Stimulated activated memory B cell treated with anti-CD40 and anti-IgM and Interleukin-4, amounts not matched to agents 10 μg/mL and 1 μg/mL and 100 μg/mL, for 72 hours (primary cell): ENCODE measurements at regions not wholly inside any gene's neighbourhood (a gene's known extent, or its start where the extent isn't known, plus 50 kb on each side); places are given as distances from the start of the nearest gene placed in this dataset.
"Not testable (repeated sequence)": the region's sequence is repeated elsewhere in the genome, so short reads cannot be mapped to it uniquely, and the experiment has no call there.

ENCODE experiments used
- ATAC-seq: fragments of 150-1000 bp; cut with Tn5 transposase; 2 replicates; pipeline ENCODE4 v1.10.0; 2021
- H3K27ac Mint-ChIP-seq: one replicate; pipeline ENCODE4 v1.8.0; 2022; ENCODE audit warnings: mild to moderate bottlenecking, mixed read lengths
- H3K27me3 Mint-ChIP-seq: one replicate; pipeline ENCODE4 v1.8.0; 2022; ENCODE audit warnings: mixed read lengths
- H3K36me3 Mint-ChIP-seq: one replicate; pipeline ENCODE4 v1.8.0; 2022; ENCODE audit warnings: mixed read lengths
- H3K4me1 Mint-ChIP-seq: one replicate; pipeline ENCODE4 v1.8.0; 2022; ENCODE audit warnings: mixed read lengths
- H3K4me3 Mint-ChIP-seq: one replicate; pipeline ENCODE4 v1.8.0; 2022; ENCODE audit warnings: mild to moderate bottlenecking, moderate library complexity, mixed read lengths
- H3K9me3 Mint-ChIP-seq: one replicate; pipeline ENCODE4 v1.8.0; 2022; ENCODE audit warnings: mixed read lengths

- H3K4me3 Mint-ChIP-seq = no peak overlapping the region
- H3K27ac Mint-ChIP-seq = no peak overlapping the region
- H3K9me3 Mint-ChIP-seq = no peaks in the 10 kb centered on the region
- H3K27me3 Mint-ChIP-seq = peaks cover 17% of the 10 kb centered on the region
- no peaks in the 10 kb centered on the region for H3K36me3 Mint-ChIP-seq
- H3K4me1 Mint-ChIP-seq = no peaks in the 10 kb centered on the region
- ATAC-seq = no peak
Observed at GRCh38 chr12:75795125-75795524, 236.5 kb downstream of the PHLDA1 start.

DNA sequence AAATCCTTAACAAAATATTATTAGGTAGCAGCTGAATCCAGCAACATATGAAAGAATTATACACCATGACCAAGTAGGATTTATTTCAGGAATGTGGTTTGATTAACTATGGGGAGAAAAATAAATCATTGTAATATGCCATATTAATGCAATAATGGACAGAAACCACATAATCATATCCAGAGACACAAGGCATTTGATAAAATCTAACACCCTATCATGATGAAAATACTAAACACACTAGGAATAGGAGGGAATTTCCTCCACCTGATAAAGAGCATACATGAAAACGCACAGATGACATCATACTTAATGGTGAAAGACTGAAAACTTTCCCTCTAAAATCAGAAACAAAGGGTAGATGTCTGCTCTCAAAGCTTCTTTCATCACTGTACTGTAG lies 238.9 kb downstream of the PHLDA1 start:
- no peaks in the 10 kb centered on the region for H3K9me3 Mint-ChIP-seq
- H3K27me3 Mint-ChIP-seq = peaks cover 26% of the 10 kb centered on the region
- no peak overlapping the region for H3K4me3 Mint-ChIP-seq
- ATAC-seq = no peak
- no peak overlapping the region for H3K27ac Mint-ChIP-seq
- H3K36me3 Mint-ChIP-seq = no peaks in the 10 kb centered on the region
- H3K4me1 Mint-ChIP-seq = no peaks in the 10 kb centered on the region

- no peak for ATAC-seq
- no peaks in the 10 kb centered on the region for H3K36me3 Mint-ChIP-seq
- no peak overlapping the region for H3K4me3 Mint-ChIP-seq
- H3K4me1 Mint-ChIP-seq = no peaks in the 10 kb centered on the region
- peaks cover 26% of the 10 kb centered on the region for H3K27me3 Mint-ChIP-seq
- H3K9me3 Mint-ChIP-seq = no peaks in the 10 kb centered on the region
- no peak overlapping the region for H3K27ac Mint-ChIP-seq
Observed at GRCh38 chr12:75790219-75790618, 241.4 kb downstream of the PHLDA1 start.

GRCh38 chr12:75787146-75787545 lies 244.4 kb downstream of the PHLDA1 start:
- H3K36me3 Mint-ChIP-seq, H3K9me3 Mint-ChIP-seq, H3K4me3 Mint-ChIP-seq, H3K4me1 Mint-ChIP-seq, ATAC-seq, H3K27ac Mint-ChIP-seq: not testable (repeated sequence)
- peaks cover 25% of the 10 kb centered on the region for H3K27me3 Mint-ChIP-seq

DNA sequence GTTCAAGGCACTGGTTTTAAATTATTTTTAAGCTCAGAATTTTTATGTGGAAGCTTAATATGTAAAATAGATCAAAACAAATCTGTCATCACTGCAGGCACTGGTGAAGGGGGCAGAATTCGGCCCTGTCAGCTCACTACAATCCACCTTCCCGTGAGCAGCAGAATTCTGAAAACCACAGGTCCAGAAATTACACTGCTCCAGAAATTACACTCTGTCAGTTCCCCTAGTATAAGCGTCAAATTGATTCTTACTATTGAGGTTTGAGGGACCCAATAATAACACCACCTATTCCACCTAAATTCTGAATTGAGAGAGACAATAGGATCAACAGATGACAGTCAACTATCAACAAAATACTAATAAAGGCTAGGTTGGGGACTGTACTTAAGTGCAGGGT lies 245.5 kb downstream of the PHLDA1 start:
- ATAC-seq = no peak
- H3K36me3 Mint-ChIP-seq = no peaks in the 10 kb centered on the region
- H3K4me1 Mint-ChIP-seq = no peaks in the 10 kb centered on the region
- H3K9me3 Mint-ChIP-seq = no peaks in the 10 kb centered on the region
- no peak overlapping the region for H3K27ac Mint-ChIP-seq
- peaks cover 22% of the 10 kb centered on the region for H3K27me3 Mint-ChIP-seq
- H3K4me3 Mint-ChIP-seq = no peak overlapping the region

DNA sequence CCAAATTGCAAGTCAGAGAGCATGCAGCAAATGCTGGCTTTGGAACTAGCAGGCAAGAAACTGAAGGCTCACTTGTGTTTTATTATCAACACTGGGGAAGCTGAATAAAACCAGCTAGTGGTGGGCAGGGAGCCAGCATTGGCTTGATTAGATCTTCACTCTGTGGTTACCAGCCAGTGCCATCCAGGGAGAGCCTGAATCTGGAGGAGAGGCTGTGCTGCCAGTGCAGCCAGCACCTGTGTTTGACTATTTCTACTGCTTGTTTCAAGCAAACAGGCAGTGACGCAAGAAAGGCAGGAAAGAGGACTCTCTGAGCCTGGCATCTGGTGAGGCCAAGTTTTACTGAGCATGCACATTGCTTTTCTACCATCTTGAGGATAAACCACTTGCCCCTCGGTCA lies 247.0 kb downstream of the PHLDA1 start:
- H3K4me3 Mint-ChIP-seq = no peak overlapping the region
- no peak overlapping the region for H3K27ac Mint-ChIP-seq
- no peak for ATAC-seq
- no peaks in the 10 kb centered on the region for H3K4me1 Mint-ChIP-seq
- peaks cover 11% of the 10 kb centered on the region for H3K27me3 Mint-ChIP-seq
- no peaks in the 10 kb centered on the region for H3K36me3 Mint-ChIP-seq
- H3K9me3 Mint-ChIP-seq = no peaks in the 10 kb centered on the region

GRCh38 chr12:75783093-75783877 lies 248.3 kb downstream of the PHLDA1 start:
- H3K27me3 Mint-ChIP-seq = peaks cover 8% of the 10 kb centered on the region
- no peak overlapping the region for H3K27ac Mint-ChIP-seq
- H3K9me3 Mint-ChIP-seq = no peaks in the 10 kb centered on the region
- H3K4me1 Mint-ChIP-seq = no peaks in the 10 kb centered on the region
- no peaks in the 10 kb centered on the region for H3K36me3 Mint-ChIP-seq
- no peak overlapping the region for H3K4me3 Mint-ChIP-seq
- no peak for ATAC-seq

DNA sequence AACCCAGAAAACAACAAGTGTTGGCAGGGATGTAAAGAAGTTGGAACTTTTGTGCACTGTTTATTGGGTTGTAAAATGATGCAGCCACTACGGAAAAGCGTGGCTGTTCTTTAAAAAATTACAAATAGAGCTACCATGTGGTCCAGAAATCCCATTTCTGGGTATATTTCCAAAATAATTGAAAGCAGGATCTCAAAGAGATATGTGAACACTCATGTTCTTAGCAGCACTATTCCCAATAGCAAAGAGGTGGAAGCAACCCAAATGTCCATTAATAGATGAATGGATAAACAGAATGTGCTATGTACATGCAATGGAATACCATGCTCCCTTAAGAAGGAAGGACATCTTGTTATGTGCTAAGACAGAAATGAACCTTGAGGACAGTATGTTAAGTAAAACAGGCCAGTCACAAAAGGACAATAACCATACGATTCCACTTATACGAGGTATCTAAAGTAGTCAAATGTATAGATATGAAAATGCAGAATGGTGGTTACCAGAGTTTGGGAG lies 249.5 kb downstream of the PHLDA1 start:
- H3K9me3 Mint-ChIP-seq = no peaks in the 10 kb centered on the region
- no peak overlapping the region for H3K4me3 Mint-ChIP-seq
- no peak overlapping the region for H3K27ac Mint-ChIP-seq
- H3K27me3 Mint-ChIP-seq = peaks cover 8% of the 10 kb centered on the region
- H3K36me3 Mint-ChIP-seq = no peaks in the 10 kb centered on the region
- no peak for ATAC-seq
- H3K4me1 Mint-ChIP-seq = no peaks in the 10 kb centered on the region

DNA sequence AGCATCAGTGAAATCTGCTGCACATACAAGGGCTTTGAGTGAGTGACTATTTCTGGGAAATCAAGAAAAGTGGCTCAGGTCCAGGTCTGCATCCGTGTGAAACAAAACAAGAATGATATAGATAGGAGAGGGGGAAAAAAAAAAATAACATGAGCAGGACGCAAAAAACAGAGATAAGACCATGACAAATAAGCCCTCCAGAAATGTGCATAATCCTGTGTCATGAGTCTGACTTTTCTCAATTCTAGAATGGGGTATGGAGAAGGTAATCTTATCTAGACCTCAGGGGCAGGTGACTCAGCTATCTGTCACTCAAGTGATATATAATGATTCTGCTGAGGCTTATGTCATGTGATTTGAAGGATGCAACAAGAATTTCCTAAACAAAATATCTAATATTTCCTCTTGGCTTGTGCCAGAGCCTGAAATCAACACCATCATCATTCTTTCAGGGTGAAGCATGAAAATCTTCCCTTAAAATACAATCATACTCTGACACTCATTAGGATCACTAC lies 250.0 kb downstream of the PHLDA1 start:
- no peaks in the 10 kb centered on the region for H3K36me3 Mint-ChIP-seq
- H3K27ac Mint-ChIP-seq = no peak overlapping the region
- ATAC-seq = no peak
- no peaks in the 10 kb centered on the region for H3K9me3 Mint-ChIP-seq
- H3K4me3 Mint-ChIP-seq = no peak overlapping the region
- no peaks in the 10 kb centered on the region for H3K4me1 Mint-ChIP-seq
- peaks cover 8% of the 10 kb centered on the region for H3K27me3 Mint-ChIP-seq

GRCh38 chr12:75779891-75780496 lies 251.6 kb downstream of the PHLDA1 start:
- no peak overlapping the region for H3K4me3 Mint-ChIP-seq

DNA sequence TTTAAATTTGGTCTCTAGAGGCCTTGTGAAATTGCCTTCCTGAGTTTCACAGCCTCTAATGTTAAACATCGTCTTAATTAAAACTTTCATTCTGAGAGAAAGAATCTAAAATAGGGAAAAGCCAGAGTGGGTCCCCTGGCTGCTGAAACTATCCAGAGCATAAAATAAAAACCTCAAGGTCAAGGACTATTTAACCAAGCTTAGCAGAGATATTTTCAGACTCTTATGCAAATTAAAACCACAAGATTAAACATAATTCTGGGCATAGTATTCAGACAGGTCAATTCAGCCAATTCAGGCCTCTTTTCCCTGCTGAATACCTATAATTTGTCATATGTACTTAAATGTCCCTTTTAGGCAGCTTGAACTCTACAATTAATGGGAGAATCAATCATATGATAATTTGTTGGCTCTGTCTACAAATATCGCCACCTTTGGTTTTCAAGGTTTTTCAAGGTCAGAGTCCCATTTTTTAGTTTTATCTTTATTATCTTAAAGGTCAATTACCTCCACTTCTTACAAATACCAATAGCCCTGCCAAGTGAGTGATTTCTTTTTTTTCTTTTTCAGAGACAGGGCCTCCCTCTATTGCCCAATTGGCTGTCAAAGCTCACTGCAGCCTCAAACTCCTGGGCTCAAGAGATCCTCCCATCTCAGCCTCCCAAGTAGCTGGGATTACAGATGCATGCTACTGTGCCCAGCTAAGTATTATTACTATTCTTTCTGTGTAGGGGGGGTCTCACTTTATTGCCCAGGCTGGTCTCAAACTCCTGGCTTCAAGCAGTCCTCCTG lies 257.1 kb downstream of the PHLDA1 start:
- H3K4me3 Mint-ChIP-seq = no peak overlapping the region
- no peak for ATAC-seq
- no peaks in the 10 kb centered on the region for H3K27me3 Mint-ChIP-seq
- no peaks in the 10 kb centered on the region for H3K36me3 Mint-ChIP-seq
- H3K27ac Mint-ChIP-seq = no peak overlapping the region
- H3K9me3 Mint-ChIP-seq = peaks cover 3% of the 10 kb centered on the region
- H3K4me1 Mint-ChIP-seq = peaks cover 22% of the 10 kb centered on the region

More at GRCh38 chr12:75779891-75780496, 251.6 kb downstream of the PHLDA1 start:
- no peak for ATAC-seq
- H3K27ac Mint-ChIP-seq = no peak overlapping the region
- H3K27me3 Mint-ChIP-seq = peaks cover 8% of the 10 kb centered on the region
- peaks cover under 1% of the 10 kb centered on the region for H3K4me1 Mint-ChIP-seq
- H3K36me3 Mint-ChIP-seq = no peaks in the 10 kb centered on the region
- H3K9me3 Mint-ChIP-seq = peaks cover 1% of the 10 kb centered on the region

GRCh38 chr12:75773377-75773776 lies 258.2 kb downstream of the PHLDA1 start:
- H3K27me3 Mint-ChIP-seq = peaks cover 4% of the 10 kb centered on the region
- H3K9me3 Mint-ChIP-seq = peaks cover 3% of the 10 kb centered on the region
- H3K4me1 Mint-ChIP-seq = peaks cover 22% of the 10 kb centered on the region
- H3K4me3 Mint-ChIP-seq = no peak overlapping the region
- no peak overlapping the region for H3K27ac Mint-ChIP-seq
- H3K36me3 Mint-ChIP-seq = no peaks in the 10 kb centered on the region
- ATAC-seq = no peak

- no peak overlapping the region for H3K4me3 Mint-ChIP-seq
- ATAC-seq = no peak
- H3K9me3 Mint-ChIP-seq = peaks cover 3% of the 10 kb centered on the region
- peaks cover 9% of the 10 kb centered on the region for H3K27me3 Mint-ChIP-seq
- H3K4me1 Mint-ChIP-seq = peaks cover 22% of the 10 kb centered on the region
- H3K36me3 Mint-ChIP-seq = no peaks in the 10 kb centered on the region
- no peak overlapping the region for H3K27ac Mint-ChIP-seq
Observed at GRCh38 chr12:75771023-75771422, 259.6 kb upstream of the KRR1 start.

DNA sequence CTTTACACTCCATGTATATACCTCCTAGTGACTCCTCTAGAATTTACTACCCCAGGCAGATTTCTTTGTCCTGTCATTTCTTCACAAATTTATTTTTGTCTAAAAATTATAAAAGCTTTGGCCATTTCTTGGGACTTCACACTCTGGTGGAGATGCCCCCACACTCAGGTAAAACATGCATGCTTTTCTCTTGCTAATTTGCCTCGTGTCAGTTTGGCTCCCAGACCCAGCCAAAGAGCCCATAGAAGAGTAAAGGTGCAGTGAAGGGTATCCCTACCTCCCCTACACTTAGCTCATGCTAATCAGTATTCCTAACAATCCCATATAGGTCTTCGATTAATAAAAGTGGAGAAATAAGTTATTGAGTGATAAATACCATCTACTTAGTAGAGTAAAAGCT lies 256.5 kb upstream of the KRR1 start:
- H3K9me3 Mint-ChIP-seq = no peaks in the 10 kb centered on the region
- H3K4me3 Mint-ChIP-seq = no peak overlapping the region
- no peak for ATAC-seq
- H3K4me1 Mint-ChIP-seq = peaks cover 1% of the 10 kb centered on the region
- no peak overlapping the region for H3K27ac Mint-ChIP-seq
- no peaks in the 10 kb centered on the region for H3K36me3 Mint-ChIP-seq
- H3K27me3 Mint-ChIP-seq = peaks cover 9% of the 10 kb centered on the region
